A673 (cell line): ENCODE measurements at regions not wholly inside any gene's neighbourhood (a gene's known extent, or its start where the extent isn't known, plus 50 kb on each side); places are given as distances from the start of the nearest gene placed in this dataset.

Experiments used
- EZH2 ChIP-seq: fragments of 200-600 bp; sonication (generic); IDR thresholded peaks from 2 replicates; pipeline ENCODE4 v1.6.1; 2017; ENCODE audit warnings: borderline replicate concordance, low read depth, mild to moderate bottlenecking, mixed read lengths, antibody characterized with exemption, low read length; ENCODE audit not compliant: poor library complexity, severe bottlenecking
- TF ChIP-seq, protein P1 (sequence below): fragments of 300-800, 200-600 bp; sonication (generic); conservative IDR thresholded peaks from 2 replicates; pipeline ENCODE4 v1.5.1; 2017; ENCODE audit warnings: low read depth, mild to moderate bottlenecking, antibody characterized with exemption, low read length, moderate library complexity, mixed read lengths

DNA sequence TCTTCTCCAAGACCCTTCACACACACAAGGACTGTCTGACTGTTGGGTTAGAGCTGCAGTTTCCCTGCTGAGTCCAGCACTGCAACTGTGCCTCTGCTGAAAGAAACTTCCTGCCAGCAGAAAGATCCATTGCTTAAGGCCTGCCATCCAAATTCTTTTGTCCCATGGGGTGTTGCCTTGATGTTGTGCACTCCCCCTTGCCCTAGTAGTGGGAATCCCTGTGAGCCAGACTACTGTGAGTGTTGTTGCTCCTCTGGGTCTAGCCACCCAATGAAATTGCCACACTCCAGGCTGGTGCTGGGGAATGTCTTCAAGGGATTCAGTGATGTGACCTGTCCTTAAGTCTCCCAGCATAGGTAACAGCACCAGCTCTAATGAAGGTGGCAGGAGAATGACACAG lies 166.6 kb upstream of the PDE3A start:
- TF ChIP-seq, protein P1, sequence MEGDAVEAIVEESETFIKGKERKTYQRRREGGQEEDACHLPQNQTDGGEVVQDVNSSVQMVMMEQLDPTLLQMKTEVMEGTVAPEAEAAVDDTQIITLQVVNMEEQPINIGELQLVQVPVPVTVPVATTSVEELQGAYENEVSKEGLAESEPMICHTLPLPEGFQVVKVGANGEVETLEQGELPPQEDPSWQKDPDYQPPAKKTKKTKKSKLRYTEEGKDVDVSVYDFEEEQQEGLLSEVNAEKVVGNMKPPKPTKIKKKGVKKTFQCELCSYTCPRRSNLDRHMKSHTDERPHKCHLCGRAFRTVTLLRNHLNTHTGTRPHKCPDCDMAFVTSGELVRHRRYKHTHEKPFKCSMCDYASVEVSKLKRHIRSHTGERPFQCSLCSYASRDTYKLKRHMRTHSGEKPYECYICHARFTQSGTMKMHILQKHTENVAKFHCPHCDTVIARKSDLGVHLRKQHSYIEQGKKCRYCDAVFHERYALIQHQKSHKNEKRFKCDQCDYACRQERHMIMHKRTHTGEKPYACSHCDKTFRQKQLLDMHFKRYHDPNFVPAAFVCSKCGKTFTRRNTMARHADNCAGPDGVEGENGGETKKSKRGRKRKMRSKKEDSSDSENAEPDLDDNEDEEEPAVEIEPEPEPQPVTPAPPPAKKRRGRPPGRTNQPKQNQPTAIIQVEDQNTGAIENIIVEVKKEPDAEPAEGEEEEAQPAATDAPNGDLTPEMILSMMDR, result no peak
- no peak for TF ChIP-seq EZH2
